ENCODE measurements at regions not wholly inside any gene's neighbourhood (a gene's known extent, or its start where the extent isn't known, plus 50 kb on each side); places are given as distances from the start of the nearest gene placed in this dataset.

DNA sequence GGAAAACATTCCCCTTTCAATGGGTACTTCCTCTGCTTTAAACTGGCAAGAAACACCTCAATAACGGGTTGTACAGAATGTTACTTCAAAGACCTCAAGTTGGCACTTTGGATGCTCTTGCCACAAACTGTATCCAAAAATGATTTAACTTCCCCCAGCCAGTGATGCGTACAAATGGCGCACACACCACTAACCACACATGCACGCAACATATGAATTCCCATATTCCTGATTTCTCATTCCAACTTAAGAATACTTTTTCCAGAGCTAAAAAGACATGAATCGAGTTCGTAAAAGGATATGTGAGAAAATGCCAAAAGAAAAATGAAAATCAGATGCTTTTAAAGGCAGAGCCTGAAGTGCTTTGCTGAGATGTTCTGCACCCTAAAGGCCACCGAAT, 388.0 kb upstream of the PIK3R1 start (continued):
- TF ChIP-seq, protein P1, sequence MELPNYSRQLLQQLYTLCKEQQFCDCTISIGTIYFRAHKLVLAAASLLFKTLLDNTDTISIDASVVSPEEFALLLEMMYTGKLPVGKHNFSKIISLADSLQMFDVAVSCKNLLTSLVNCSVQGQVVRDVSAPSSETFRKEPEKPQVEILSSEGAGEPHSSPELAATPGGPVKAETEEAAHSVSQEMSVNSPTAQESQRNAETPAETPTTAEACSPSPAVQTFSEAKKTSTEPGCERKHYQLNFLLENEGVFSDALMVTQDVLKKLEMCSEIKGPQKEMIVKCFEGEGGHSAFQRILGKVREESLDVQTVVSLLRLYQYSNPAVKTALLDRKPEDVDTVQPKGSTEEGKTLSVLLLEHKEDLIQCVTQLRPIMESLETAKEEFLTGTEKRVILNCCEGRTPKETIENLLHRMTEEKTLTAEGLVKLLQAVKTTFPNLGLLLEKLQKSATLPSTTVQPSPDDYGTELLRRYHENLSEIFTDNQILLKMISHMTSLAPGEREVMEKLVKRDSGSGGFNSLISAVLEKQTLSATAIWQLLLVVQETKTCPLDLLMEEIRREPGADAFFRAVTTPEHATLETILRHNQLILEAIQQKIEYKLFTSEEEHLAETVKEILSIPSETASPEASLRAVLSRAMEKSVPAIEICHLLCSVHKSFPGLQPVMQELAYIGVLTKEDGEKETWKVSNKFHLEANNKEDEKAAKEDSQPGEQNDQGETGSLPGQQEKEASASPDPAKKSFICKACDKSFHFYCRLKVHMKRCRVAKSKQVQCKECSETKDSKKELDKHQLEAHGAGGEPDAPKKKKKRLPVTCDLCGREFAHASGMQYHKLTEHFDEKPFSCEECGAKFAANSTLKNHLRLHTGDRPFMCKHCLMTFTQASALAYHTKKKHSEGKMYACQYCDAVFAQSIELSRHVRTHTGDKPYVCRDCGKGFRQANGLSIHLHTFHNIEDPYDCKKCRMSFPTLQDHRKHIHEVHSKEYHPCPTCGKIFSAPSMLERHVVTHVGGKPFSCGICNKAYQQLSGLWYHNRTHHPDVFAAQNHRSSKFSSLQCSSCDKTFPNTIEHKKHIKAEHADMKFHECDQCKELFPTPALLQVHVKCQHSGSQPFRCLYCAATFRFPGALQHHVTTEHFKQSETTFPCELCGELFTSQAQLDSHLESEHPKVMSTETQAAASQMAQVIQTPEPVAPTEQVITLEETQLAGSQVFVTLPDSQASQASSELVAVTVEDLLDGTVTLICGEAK (IDR thresholded peaks at IDR 0.05; ENCODE audit: borderline replicate concordance), result no peak
- TF ChIP-seq SPI1 (IDR thresholded peaks at IDR 0.05; ENCODE audit: borderline replicate concordance, insufficient read depth, low read depth, low read length), result no peak
- TF ChIP-seq, protein P2, sequence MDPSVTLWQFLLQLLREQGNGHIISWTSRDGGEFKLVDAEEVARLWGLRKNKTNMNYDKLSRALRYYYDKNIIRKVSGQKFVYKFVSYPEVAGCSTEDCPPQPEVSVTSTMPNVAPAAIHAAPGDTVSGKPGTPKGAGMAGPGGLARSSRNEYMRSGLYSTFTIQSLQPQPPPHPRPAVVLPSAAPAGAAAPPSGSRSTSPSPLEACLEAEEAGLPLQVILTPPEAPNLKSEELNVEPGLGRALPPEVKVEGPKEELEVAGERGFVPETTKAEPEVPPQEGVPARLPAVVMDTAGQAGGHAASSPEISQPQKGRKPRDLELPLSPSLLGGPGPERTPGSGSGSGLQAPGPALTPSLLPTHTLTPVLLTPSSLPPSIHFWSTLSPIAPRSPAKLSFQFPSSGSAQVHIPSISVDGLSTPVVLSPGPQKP (IDR thresholded peaks at IDR 0.05; ENCODE audit: low read depth, low read length), result no peak
- TF ChIP-seq, protein P3, sequence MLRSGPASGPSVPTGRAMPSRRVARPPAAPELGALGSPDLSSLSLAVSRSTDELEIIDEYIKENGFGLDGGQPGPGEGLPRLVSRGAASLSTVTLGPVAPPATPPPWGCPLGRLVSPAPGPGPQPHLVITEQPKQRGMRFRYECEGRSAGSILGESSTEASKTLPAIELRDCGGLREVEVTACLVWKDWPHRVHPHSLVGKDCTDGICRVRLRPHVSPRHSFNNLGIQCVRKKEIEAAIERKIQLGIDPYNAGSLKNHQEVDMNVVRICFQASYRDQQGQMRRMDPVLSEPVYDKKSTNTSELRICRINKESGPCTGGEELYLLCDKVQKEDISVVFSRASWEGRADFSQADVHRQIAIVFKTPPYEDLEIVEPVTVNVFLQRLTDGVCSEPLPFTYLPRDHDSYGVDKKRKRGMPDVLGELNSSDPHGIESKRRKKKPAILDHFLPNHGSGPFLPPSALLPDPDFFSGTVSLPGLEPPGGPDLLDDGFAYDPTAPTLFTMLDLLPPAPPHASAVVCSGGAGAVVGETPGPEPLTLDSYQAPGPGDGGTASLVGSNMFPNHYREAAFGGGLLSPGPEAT (IDR thresholded peaks at IDR 0.05; ENCODE audit: low read depth), result no peak
- TF ChIP-seq TARDBP (IDR thresholded peaks at IDR 0.05; ENCODE audit: borderline replicate concordance), result no peak
- TF ChIP-seq CHD2 (IDR thresholded peaks at IDR 0.05; ENCODE audit: borderline replicate concordance, low read depth, low read length), result no peak
- TF ChIP-seq MEF2B (IDR thresholded peaks at IDR 0.05; ENCODE audit: partially characterized antibody, poor library complexity, severe bottlenecking), result no peak
